Ascending aorta (tissue), 2 donors: ENCODE measurements at regions not wholly inside any gene's neighbourhood (a gene's known extent, or its start where the extent isn't known, plus 50 kb on each side); places are given as distances from the start of the nearest gene placed in this dataset.

Experiments
- DNase-seq, 2 donors: peaks; one replicate each; pipeline ENCODE4 v3.0.0-alpha.2; 2019; ENCODE audit warnings: low spot score in 2 of 2
- H3K27ac ChIP-seq, 2 donors: fragments of 200-600 bp; sonication (generic); one replicate each; pipeline ENCODE4 v1.5.1; 2016 to 2017; ENCODE audit warnings: mild to moderate bottlenecking in 1 of 2
- H3K27me3 ChIP-seq: fragments of 200-600 bp; sonication (generic); one replicate; pipeline ENCODE4 v1.5.1; 2017
- H3K36me3 ChIP-seq, 2 donors: fragments of 200-600 bp; sonication (generic); one replicate each; pipeline ENCODE4 v1.5.1; 2016
- H3K4me1 ChIP-seq, 2 donors: fragments of 200-600 bp; sonication (generic); one replicate each; pipeline ENCODE4 v1.5.1; 2016 to 2017; ENCODE audit warnings: mild to moderate bottlenecking in 1 of 2
- H3K4me3 ChIP-seq, 2 donors: fragments of 200-600 bp; sonication (generic); one replicate each; pipeline ENCODE4 v1.5.1; 2016 to 2017; ENCODE audit warnings: mild to moderate bottlenecking in 1 of 2
- H3K9me3 ChIP-seq, 2 donors: fragments of 200-600 bp; sonication (generic); one replicate each; pipeline ENCODE4 v1.5.1; 2016
- CTCF ChIP-seq, 3 experiments: fragments of 200-600 bp in 2 of 3; fragments of 450-650 bp in 1 of 3; sonication (generic) in 2 of 3; IDR thresholded peaks; one replicate each; pipeline ENCODE4 v1.5.1; 2016 to 2019; ENCODE audit warnings: antibody characterized with exemption in 3 of 3, mild to moderate bottlenecking in 1 of 3, moderate library complexity in 1 of 3
- intact Hi-C: fragments of 100-400 bp; cut with DNase I; formaldehyde crosslinking; loops from one replicate; pipeline ENCODE4 v1.15.1; 2023

- intact Hi-C loops, result no loop called here
- Histone ChIP-seq H3K4me3 (no peak overlapping the region), H3K36me3 (no peaks in the 10 kb centered on the region)
Observed at GRCh38 chr4:81555489-81555888, 83.8 kb upstream of the RASGEF1B start.

GRCh38 chr4:81552086-81552485 lies 80.4 kb upstream of the RASGEF1B start:
- H3K36me3 ChIP-seq, result no peaks in the 10 kb centered on the region
- H3K4me3 ChIP-seq, result no peak overlapping the region
- intact Hi-C loops, result no loop called here
- DNase-seq, result no peak
- no peaks in the 10 kb centered on the region for H3K9me3 ChIP-seq
- no peaks in the 10 kb centered on the region for H3K27me3 ChIP-seq
- no peak for TF ChIP-seq CTCF (IDR thresholded peaks at IDR 0.05)
- H3K27ac ChIP-seq, result no peak overlapping the region
- no peaks in the 10 kb centered on the region for H3K4me1 ChIP-seq

More at GRCh38 chr4:81555489-81555888, 83.8 kb upstream of the RASGEF1B start:
- H3K4me1 ChIP-seq, result no peaks in the 10 kb centered on the region
- H3K27me3 ChIP-seq, result no peaks in the 10 kb centered on the region
- no peaks in the 10 kb centered on the region for H3K9me3 ChIP-seq
- no peak for TF ChIP-seq CTCF (IDR thresholded peaks at IDR 0.05)
- no peak overlapping the region for H3K27ac ChIP-seq
- no peak for DNase-seq

GRCh38 chr4:81550388-81550859 lies 78.7 kb upstream of the RASGEF1B start:
- TF ChIP-seq CTCF (IDR thresholded peaks at IDR 0.05), result no peak
- no peaks in the 10 kb centered on the region for H3K27me3 ChIP-seq
- DNase-seq, result no peak
- no peaks in the 10 kb centered on the region for H3K36me3 ChIP-seq
- H3K4me1 ChIP-seq, result no peaks in the 10 kb centered on the region
- H3K27ac ChIP-seq, result no peak overlapping the region
- no peak overlapping the region for H3K4me3 ChIP-seq
- intact Hi-C loops, result no loop called here
- H3K9me3 ChIP-seq, result no peaks in the 10 kb centered on the region

GRCh38 chr4:81549984-81550383 lies 78.3 kb upstream of the RASGEF1B start:
- TF ChIP-seq CTCF (IDR thresholded peaks at IDR 0.05), result no peak
- no peak overlapping the region for H3K4me3 ChIP-seq
- DNase-seq, result no peak
- no peaks in the 10 kb centered on the region for H3K27me3 ChIP-seq
- intact Hi-C loops, result no loop called here
- H3K27ac ChIP-seq, result no peak overlapping the region
- no peaks in the 10 kb centered on the region for H3K9me3 ChIP-seq
- no peaks in the 10 kb centered on the region for H3K36me3 ChIP-seq
- no peaks in the 10 kb centered on the region for H3K4me1 ChIP-seq

GRCh38 chr4:81546777-81547176 lies 75.1 kb upstream of the RASGEF1B start:
- no peaks in the 10 kb centered on the region for H3K4me1 ChIP-seq
- TF ChIP-seq CTCF (IDR thresholded peaks at IDR 0.05), result no peak
- H3K9me3 ChIP-seq, result no peaks in the 10 kb centered on the region
- H3K27ac ChIP-seq, result no peak overlapping the region
- intact Hi-C loops, result no loop called here
- H3K27me3 ChIP-seq, result no peaks in the 10 kb centered on the region
- H3K36me3 ChIP-seq, result no peaks in the 10 kb centered on the region
- no peak overlapping the region for H3K4me3 ChIP-seq
- DNase-seq, result no peak
